Activated T-helper 17 cell treated with anti-CD3 and anti-CD28 coated beads, Interleukin-2, amount 50 U/mL, for 72 hours (primary cell): ENCODE measurements at regions not wholly inside any gene's neighbourhood (a gene's known extent, or its start where the extent isn't known, plus 50 kb on each side); places are given as distances from the start of the nearest gene placed in this dataset.
"Not testable (repeated sequence)": the region's sequence is repeated elsewhere in the genome, so short reads cannot be mapped to it uniquely, and the experiment has no call there.

Source experiments
- ATAC-seq: fragments of 150-1000 bp; cut with Tn5 transposase; replicated peaks from 2 replicates; pipeline ENCODE4 v1.10.0; 2021; ENCODE audit warnings: mild to moderate bottlenecking, moderate library complexity
- H3K27ac Mint-ChIP-seq: one replicate; pipeline ENCODE4 v1.8.0; 2022; ENCODE audit warnings: mixed read lengths
- H3K27me3 Mint-ChIP-seq: one replicate; pipeline ENCODE4 v1.8.0; 2022; ENCODE audit warnings: mixed read lengths
- H3K36me3 Mint-ChIP-seq: one replicate; pipeline ENCODE4 v1.8.0; 2022; ENCODE audit warnings: low read depth, mild to moderate bottlenecking, mixed read lengths
- H3K4me1 Mint-ChIP-seq: one replicate; pipeline ENCODE4 v1.8.0; 2022; ENCODE audit warnings: mixed read lengths
- H3K4me3 Mint-ChIP-seq: one replicate; pipeline ENCODE4 v1.8.0; 2022; ENCODE audit warnings: mild to moderate bottlenecking, mixed read lengths
- H3K9me3 Mint-ChIP-seq: one replicate; pipeline ENCODE4 v1.8.0; 2022; ENCODE audit warnings: mixed read lengths

DNA sequence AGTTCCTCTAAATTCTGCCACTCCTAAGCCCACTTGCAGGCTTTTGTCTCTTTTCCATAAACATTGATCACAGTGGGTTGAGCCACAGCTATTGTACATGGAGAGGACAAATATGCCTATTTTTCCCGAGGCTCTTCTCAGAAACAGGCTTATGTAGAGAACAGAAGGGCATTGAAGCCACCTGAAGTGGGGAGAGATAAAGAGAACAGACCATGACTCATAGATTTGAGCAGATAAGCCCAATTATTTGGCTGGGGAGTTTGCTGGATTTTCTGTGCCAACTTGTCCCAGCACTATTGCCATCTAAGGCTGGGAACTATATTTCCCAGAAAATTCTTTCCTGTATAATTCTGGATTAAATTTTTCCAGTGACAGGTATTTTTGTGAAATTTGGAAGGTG lies 446.1 kb upstream of the RPS6KA3 start:
- no peak overlapping the region for H3K4me3 Mint-ChIP-seq
- no peak for ATAC-seq
- peaks cover 2% of the 10 kb centered on the region for H3K9me3 Mint-ChIP-seq
- H3K4me1 Mint-ChIP-seq: no peaks in the 10 kb centered on the region
- no peak overlapping the region for H3K27ac Mint-ChIP-seq
- H3K36me3 Mint-ChIP-seq: no peaks in the 10 kb centered on the region
- H3K27me3 Mint-ChIP-seq: peaks cover 9% of the 10 kb centered on the region

DNA sequence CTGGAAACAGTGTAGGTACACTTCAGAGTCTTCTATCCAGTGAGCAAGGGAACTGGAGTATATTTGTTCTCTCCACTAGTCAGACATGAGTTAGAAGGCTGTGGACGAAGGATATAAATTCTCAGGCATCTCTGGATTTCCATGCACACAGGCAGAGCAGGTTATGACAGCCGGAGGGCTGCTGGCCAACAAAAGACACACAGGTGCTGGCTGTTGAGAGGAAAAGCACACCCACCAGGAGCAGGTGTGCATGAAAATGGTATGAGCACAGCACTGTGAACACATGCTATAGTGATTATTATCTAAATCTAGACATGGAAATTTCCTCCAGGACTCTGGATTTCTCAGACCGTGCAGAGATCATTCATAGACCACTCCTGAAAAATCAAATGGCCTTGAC lies 444.7 kb upstream of the RPS6KA3 start:
- ATAC-seq: no peak
- H3K27ac Mint-ChIP-seq: no peak overlapping the region
- H3K4me1 Mint-ChIP-seq: no peaks in the 10 kb centered on the region
- H3K36me3 Mint-ChIP-seq: no peaks in the 10 kb centered on the region
- no peak overlapping the region for H3K4me3 Mint-ChIP-seq
- peaks cover 13% of the 10 kb centered on the region for H3K27me3 Mint-ChIP-seq
- H3K9me3 Mint-ChIP-seq: peaks cover 6% of the 10 kb centered on the region

DNA sequence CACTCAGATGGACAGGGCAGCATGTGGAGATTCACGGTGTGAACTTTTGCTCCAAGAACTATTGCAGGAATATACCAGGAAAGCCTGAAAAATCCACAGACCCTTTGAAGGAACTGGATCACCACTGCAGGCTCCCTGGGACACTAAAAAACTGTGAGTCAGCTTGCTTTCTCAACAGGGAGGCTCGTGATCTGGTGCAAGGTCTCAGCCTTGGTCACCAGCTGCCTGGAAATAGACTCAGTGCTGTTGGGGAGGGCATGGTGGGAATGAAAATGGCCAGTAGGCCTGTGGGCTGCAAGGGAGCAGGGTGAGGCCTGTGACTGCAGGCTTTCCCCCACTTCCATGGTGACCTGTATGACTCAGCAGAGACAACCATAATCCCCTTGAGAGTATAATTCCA lies 426.4 kb upstream of the RPS6KA3 start:
- H3K36me3 Mint-ChIP-seq: no peaks in the 10 kb centered on the region
- H3K4me3 Mint-ChIP-seq: no peak overlapping the region
- H3K27me3 Mint-ChIP-seq: no peaks in the 10 kb centered on the region
- ATAC-seq: no peak
- H3K27ac Mint-ChIP-seq: no peak overlapping the region
- no peaks in the 10 kb centered on the region for H3K4me1 Mint-ChIP-seq
- no peaks in the 10 kb centered on the region for H3K9me3 Mint-ChIP-seq

DNA sequence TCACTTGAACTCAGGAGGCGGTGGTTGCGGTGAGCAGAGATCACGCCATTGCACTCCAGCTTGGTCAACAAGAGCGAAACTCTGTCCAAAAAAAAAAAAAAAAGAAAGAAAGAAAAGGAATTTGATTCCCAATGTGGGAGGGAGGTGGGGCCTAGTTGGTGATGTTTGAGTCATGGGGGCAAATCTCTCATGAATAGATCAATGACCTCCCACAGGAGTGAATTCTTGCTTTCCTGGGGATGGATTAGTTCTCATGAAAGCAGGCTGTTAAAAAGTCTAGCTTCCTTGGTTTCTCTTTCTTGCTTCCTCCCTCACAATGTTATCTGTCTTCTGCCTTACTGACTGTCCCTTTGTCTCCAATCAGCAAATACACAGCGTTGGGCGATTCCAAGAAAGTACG lies 419.5 kb upstream of the RPS6KA3 start:
- Mint-ChIP-seq H3K36me3 (no peaks in the 10 kb centered on the region), H3K4me3 (no peak overlapping the region), H3K27ac (no peak overlapping the region), H3K9me3 (no peaks in the 10 kb centered on the region), H3K27me3 (peaks cover 6% of the 10 kb centered on the region), H3K4me1 (no peaks in the 10 kb centered on the region)
- ATAC-seq: no peak

DNA sequence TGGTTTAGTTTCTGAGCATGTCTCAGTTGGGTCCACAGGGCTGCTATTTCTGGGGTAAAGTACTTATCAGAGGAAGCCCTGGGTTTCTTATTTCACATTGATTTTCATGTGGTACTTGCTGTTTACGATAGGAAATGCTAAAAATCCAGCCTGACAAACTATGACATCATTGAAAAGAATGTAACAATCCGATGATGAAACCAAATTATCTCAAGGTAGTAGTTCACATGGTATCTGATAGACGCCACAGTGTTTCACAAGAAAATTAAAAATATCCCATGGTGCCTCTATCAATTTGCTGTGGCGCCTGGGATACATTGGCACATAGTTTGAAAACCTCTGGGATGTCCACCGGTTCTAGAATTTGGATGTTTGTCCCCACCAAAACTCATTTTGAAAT lies 418.9 kb upstream of the RPS6KA3 start:
- H3K27ac Mint-ChIP-seq: no peak overlapping the region
- no peaks in the 10 kb centered on the region for H3K4me1 Mint-ChIP-seq
- peaks cover 6% of the 10 kb centered on the region for H3K27me3 Mint-ChIP-seq
- no peaks in the 10 kb centered on the region for H3K9me3 Mint-ChIP-seq
- no peak for ATAC-seq
- no peaks in the 10 kb centered on the region for H3K36me3 Mint-ChIP-seq
- no peak overlapping the region for H3K4me3 Mint-ChIP-seq

DNA sequence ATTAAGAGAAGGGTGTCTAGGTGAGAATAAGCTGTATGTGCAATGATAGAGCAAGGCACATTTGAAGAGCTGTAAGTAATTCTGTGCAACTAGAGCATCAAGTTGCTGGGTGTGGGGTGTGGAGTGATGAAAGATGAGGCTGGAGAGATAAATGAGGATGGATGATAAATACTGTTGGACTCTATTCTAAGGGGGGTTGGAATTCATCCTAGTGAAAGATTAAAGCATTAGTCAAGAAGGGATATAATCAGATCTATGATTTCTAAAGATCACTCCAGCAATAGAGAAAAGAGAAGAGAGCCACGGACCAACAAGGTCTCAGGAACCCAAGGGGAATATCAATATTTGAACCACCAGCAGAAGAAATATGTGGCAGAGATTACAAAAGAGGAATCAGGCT lies 415.0 kb upstream of the RPS6KA3 start:
- no peaks in the 10 kb centered on the region for H3K4me1 Mint-ChIP-seq
- no peaks in the 10 kb centered on the region for H3K9me3 Mint-ChIP-seq
- H3K27me3 Mint-ChIP-seq: peaks cover 9% of the 10 kb centered on the region
- no peak for ATAC-seq
- H3K36me3 Mint-ChIP-seq: no peaks in the 10 kb centered on the region
- H3K27ac Mint-ChIP-seq: no peak overlapping the region
- no peak overlapping the region for H3K4me3 Mint-ChIP-seq

DNA sequence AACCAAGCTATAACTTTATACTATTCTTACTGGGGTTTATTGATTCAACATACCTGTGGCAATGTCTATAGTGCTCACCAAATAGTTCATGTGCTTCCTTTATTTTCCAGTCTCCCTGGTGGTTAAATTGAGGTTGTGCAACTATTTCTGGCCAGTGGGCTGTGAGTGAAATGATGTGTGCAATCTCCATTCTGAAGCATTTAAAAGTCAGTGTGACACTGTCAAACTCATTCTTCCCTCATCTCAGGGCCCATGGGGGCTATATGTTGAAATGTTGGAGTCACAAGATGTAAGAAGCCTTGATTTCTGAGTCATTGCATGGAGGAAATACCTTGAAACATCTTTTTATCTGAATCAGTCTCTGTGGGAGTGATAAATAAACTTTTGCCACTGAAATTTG lies 414.3 kb upstream of the RPS6KA3 start:
- H3K27me3 Mint-ChIP-seq: peaks cover 9% of the 10 kb centered on the region
- H3K27ac Mint-ChIP-seq: no peak overlapping the region
- H3K36me3 Mint-ChIP-seq: no peaks in the 10 kb centered on the region
- ATAC-seq: no peak
- no peaks in the 10 kb centered on the region for H3K4me1 Mint-ChIP-seq
- no peak overlapping the region for H3K4me3 Mint-ChIP-seq
- no peaks in the 10 kb centered on the region for H3K9me3 Mint-ChIP-seq

DNA sequence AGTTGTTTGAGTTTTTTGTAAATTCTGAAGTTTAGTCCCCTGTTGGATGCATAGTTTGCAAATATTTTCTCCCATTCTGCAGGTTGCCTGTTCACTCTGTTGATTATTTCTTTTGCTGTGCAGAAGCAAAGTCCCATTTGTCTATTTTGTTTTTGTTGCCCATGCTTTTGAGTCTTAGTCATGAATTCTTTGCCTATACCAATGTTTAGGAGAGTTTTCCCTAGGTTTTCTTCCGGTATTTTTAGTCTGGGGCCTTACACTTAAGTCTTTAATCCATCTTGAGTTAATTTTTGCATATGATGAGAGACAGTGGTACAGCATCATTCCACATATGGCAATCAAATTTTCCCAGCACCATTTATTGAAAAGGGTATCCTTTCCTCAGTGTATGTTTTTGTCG lies 405.8 kb upstream of the RPS6KA3 start:
- Mint-ChIP-seq H3K36me3 (no peaks in the 10 kb centered on the region), H3K4me1 (no peaks in the 10 kb centered on the region), H3K9me3 (no peaks in the 10 kb centered on the region), H3K27ac (no peak overlapping the region), H3K27me3 (peaks cover 3% of the 10 kb centered on the region), H3K4me3 (no peak overlapping the region)
- ATAC-seq: no peak

DNA sequence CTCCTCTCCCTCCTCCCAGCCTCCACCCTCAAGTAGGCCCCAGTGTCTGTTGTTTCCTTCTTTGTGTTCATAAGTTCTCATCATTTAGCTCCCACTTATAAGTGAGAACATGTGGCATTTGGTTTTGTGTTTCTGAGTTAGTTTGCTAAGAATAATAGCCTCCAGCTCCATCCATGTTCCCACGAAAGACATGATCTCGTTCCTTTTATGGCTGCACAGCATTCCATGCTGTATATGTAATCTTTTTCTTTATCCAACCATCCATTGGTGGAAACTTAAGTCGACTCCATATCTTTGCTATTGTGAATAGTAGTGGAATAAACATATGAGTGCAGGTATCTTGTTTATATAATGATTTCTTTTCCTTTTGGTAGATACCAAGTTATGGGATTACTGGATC lies 405.0 kb upstream of the RPS6KA3 start:
- H3K4me1 Mint-ChIP-seq, ATAC-seq, H3K27ac Mint-ChIP-seq, H3K27me3 Mint-ChIP-seq, H3K4me3 Mint-ChIP-seq, H3K36me3 Mint-ChIP-seq, H3K9me3 Mint-ChIP-seq: not testable (repeated sequence)

DNA sequence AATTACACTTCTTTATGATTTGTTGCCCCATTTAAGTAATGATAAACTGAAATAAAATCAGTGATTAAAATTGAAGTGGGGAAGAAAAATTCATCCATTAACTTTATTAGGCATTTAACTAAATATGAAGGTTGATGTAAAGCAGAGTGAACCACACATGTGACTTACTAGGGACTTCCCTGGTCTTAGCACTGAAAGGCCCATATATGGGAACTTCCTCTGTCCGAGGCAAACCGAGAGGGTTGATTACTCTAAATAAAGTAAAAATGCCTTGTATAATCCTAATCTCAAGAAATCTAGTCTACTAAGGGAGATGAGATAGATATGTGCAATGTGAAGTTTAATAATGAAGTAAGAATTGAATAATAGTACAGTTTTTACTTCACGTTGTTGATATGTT lies 403.9 kb upstream of the RPS6KA3 start:
- ATAC-seq: no peak

DNA sequence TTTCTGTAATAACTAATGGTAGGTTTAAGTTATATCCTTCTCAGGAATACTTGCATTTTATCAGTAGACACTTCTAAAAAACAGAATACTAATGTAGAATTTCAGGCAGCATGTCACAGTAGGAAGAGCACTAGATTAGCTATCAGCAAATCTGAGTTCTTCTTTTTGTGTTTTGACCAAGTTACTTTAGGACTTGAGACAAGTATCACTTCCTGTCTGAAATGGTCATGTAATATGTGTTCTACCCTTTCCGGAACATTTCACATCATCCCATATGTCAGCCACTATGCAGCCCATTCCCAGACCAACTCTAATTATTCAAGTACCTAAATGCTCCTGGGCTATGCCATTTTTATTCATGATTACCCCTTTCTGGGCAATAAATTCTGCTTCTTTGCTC lies 401.8 kb upstream of the RPS6KA3 start:
- Mint-ChIP-seq H3K36me3 (no peaks in the 10 kb centered on the region), H3K9me3 (no peaks in the 10 kb centered on the region), H3K27me3 (peaks cover 3% of the 10 kb centered on the region), H3K4me1 (no peaks in the 10 kb centered on the region), H3K27ac (no peak overlapping the region), H3K4me3 (no peak overlapping the region)
- ATAC-seq: no peak

More for the DNA sequence above, 403.9 kb upstream of the RPS6KA3 start:
- no peak overlapping the region for H3K27ac Mint-ChIP-seq
- H3K36me3 Mint-ChIP-seq: no peaks in the 10 kb centered on the region
- H3K9me3 Mint-ChIP-seq: no peaks in the 10 kb centered on the region
- H3K4me3 Mint-ChIP-seq: no peak overlapping the region
- H3K4me1 Mint-ChIP-seq: no peaks in the 10 kb centered on the region
- peaks cover 3% of the 10 kb centered on the region for H3K27me3 Mint-ChIP-seq

DNA sequence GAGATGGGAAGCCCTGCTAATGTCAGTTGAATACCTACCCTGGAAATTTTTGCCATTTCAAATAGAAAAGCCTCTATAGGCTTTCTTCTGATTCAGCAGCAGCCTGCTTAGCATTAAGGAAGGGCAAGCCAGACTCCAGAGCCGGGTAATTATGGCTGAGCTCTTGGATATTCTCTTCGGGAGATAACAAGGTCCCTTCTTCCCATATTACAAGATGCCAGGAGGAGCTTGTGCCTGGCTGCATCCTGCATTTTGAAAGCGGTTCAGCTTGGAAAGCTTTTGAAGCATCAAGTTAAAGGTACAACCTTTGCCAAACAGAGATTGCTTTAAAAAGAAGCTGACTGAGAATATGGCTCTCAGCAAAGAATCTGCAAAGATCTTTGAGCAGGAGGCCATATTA lies 399.6 kb upstream of the RPS6KA3 start:
- Mint-ChIP-seq H3K27ac (no peak overlapping the region), H3K9me3 (no peaks in the 10 kb centered on the region), H3K36me3 (no peaks in the 10 kb centered on the region), H3K4me1 (no peaks in the 10 kb centered on the region), H3K4me3 (no peak overlapping the region), H3K27me3 (no peaks in the 10 kb centered on the region)
- no peak for ATAC-seq

DNA sequence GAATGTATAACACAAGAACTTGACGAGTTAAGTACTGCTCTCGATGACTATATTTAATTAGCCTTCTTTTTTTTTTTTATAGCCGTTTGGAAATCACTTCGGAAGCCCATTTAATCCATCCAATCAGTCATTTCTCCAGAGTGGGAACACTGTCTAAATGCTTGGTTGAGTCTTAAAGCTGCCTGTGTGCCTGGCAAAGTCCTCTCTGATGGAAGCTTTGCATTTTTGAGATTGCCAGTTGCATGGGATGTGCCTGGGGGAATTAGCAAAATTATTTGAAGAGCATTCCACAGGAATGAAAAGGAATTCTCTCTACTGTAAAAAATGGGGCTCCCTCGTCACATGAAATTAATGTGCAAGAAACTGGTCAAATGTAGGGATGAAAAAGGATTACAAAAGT lies 398.8 kb upstream of the RPS6KA3 start:
- Mint-ChIP-seq H3K4me1 (no peaks in the 10 kb centered on the region), H3K27ac (no peak overlapping the region), H3K4me3 (no peak overlapping the region), H3K9me3 (no peaks in the 10 kb centered on the region), H3K36me3 (no peaks in the 10 kb centered on the region), H3K27me3 (no peaks in the 10 kb centered on the region)
- no peak for ATAC-seq

DNA sequence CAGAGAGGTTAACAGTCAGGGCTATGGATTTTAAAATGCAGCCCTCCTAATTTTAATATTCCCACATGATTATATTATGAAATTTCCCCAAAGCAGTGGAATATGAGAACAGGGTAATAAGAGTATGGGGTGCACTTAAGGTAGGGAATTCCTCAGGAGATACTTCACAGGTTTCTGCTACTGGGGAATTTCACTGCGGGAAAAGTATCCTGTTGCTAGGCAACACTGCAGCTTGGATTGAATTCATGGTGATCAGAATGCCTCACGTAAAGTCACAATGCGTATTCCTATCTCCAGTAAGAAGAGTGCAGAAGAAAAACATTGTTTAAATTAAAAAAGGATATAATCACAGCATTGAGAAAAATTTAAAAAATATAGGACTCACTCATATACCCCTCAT lies 398.1 kb upstream of the RPS6KA3 start:
- Mint-ChIP-seq H3K4me3 (no peak overlapping the region), H3K4me1 (no peaks in the 10 kb centered on the region), H3K27me3 (no peaks in the 10 kb centered on the region), H3K27ac (no peak overlapping the region), H3K36me3 (no peaks in the 10 kb centered on the region), H3K9me3 (no peaks in the 10 kb centered on the region)
- no peak for ATAC-seq

DNA sequence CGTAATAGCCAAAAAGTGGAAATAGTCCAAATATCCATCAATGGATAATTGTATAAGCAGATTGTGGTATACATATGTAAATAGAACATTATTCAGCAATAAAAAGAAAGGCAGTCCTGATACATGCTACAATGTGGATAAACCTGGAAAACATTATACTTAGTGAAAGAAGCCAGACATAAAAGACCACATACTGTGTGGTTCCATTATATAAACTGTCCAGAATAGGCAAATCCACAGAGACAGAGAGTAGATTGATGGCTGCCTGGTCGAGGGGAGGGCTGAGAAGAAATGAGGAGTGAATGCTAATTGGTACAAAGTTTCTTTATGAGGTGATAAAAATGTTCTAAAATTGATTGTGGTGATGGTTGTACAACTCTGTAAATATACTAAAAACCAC lies 397.4 kb upstream of the RPS6KA3 start:
- H3K4me1 Mint-ChIP-seq: no peaks in the 10 kb centered on the region
- H3K27ac Mint-ChIP-seq: no peak overlapping the region
- ATAC-seq: no peak
- no peaks in the 10 kb centered on the region for H3K27me3 Mint-ChIP-seq
- no peak overlapping the region for H3K4me3 Mint-ChIP-seq
- no peaks in the 10 kb centered on the region for H3K36me3 Mint-ChIP-seq
- no peaks in the 10 kb centered on the region for H3K9me3 Mint-ChIP-seq

DNA sequence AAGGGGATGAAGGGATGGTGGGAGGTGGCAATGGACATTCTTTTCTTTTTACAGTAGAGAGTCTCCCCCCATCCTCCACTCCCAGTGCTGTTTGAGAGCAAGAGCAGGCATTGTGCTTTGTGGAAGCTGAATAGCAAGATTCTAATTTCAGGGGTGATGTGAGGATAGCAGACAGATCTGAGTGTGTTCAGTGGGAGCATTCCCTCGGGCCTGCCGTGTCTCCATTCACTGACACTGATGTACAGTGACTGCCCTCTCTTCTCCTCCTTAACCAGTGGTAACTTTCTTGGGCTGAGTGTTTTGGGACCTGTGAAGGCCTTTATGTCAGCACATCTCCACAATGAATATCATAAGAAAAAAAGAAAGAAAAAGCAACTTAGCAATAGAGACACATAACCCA lies 396.6 kb upstream of the RPS6KA3 start:
- Mint-ChIP-seq H3K27ac (no peak overlapping the region), H3K4me3 (no peak overlapping the region), H3K9me3 (no peaks in the 10 kb centered on the region), H3K27me3 (no peaks in the 10 kb centered on the region), H3K36me3 (no peaks in the 10 kb centered on the region), H3K4me1 (no peaks in the 10 kb centered on the region)
- ATAC-seq: no peak
